ENCODE measurements at regions not wholly inside any gene's neighbourhood (a gene's known extent, or its start where the extent isn't known, plus 50 kb on each side); places are given as distances from the start of the nearest gene placed in this dataset.

DNA sequence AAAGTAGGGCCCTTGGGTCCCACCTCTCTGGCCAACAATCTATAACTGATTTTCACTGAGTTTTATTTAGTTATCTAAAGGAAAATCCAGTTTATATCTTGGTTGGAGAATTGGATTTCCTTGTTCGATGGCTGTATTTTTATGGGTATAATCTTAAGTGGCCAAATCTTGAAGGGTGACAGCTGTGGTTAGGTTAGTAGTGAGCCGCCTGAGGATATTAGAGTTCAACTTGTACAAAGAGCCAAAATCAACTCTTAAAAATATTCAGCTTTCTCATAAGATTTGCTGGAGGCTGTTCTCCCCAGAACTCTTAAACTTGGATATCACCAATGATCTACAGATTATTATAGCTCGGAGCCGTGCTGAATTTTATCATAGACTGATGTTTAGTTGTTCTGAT is 54.6 kb upstream of the UNC5C start:
- H3K4me3 ChIP-seq (ENCODE audit: low read depth, low read length) = no peak overlapping the region
- DNase-seq (ENCODE audit: low read depth) = no peak
- TF ChIP-seq, protein P1, sequence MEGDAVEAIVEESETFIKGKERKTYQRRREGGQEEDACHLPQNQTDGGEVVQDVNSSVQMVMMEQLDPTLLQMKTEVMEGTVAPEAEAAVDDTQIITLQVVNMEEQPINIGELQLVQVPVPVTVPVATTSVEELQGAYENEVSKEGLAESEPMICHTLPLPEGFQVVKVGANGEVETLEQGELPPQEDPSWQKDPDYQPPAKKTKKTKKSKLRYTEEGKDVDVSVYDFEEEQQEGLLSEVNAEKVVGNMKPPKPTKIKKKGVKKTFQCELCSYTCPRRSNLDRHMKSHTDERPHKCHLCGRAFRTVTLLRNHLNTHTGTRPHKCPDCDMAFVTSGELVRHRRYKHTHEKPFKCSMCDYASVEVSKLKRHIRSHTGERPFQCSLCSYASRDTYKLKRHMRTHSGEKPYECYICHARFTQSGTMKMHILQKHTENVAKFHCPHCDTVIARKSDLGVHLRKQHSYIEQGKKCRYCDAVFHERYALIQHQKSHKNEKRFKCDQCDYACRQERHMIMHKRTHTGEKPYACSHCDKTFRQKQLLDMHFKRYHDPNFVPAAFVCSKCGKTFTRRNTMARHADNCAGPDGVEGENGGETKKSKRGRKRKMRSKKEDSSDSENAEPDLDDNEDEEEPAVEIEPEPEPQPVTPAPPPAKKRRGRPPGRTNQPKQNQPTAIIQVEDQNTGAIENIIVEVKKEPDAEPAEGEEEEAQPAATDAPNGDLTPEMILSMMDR (conservative IDR thresholded peaks at IDR 0.05; ENCODE audit: low read depth, low read length) = no peak

- TF ChIP-seq, protein P1 (conservative IDR thresholded peaks at IDR 0.05; ENCODE audit: low read depth, low read length) = no peak
- H3K4me3 ChIP-seq (ENCODE audit: low read depth, low read length) = no peak overlapping the region
- DNase-seq (ENCODE audit: low read depth) = no peak
These were observed 54.1 kb upstream of the UNC5C start for GRCh38 chr4:95602872-95603271.

DNA sequence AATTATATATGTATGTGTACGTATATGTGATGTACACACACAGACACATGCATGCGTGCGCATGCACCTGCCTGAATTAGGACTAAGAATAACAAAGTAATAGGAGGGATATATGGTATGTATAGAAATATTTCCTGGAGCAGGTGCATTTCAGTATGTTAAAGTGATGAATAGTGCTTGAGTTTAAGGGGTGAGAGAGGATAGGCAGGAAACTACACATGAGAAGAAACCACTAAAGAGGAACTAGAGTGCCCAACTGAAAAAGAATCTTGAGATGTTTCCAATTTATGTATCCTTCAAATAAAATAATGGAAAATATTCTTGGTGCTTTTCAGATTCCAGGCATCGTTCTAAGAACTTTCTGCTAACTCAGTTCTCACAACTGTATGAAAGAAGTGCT is 52.6 kb upstream of the UNC5C start:
- H3K4me3 ChIP-seq (ENCODE audit: low read depth, low read length) = no peak overlapping the region
- DNase-seq (ENCODE audit: low read depth) = no peak
- TF ChIP-seq, protein P1 (conservative IDR thresholded peaks at IDR 0.05; ENCODE audit: low read depth, low read length) = no peak

- no peak for DNase-seq (ENCODE audit: low read depth)
- TF ChIP-seq, protein P1 (conservative IDR thresholded peaks at IDR 0.05; ENCODE audit: low read depth, low read length) = no peak
- H3K4me3 ChIP-seq (ENCODE audit: low read depth, low read length) = no peak overlapping the region
These were observed 51.1 kb upstream of the UNC5C start for GRCh38 chr4:95599777-95600400.
